NCI-H1105 (cell line): ENCODE measurements at regions not wholly inside any gene's neighbourhood (a gene's known extent, or its start where the extent isn't known, plus 50 kb on each side); places are given as distances from the start of the nearest gene placed in this dataset.

ENCODE experiments used
- DNase-seq: peaks from one replicate; lab custom pipeline; 2025; lab: John Stamatoyannopoulos, UW

GRCh38 chr21:19648391-19648790 lies 1244.8 kb upstream of the TMPRSS15 start:
- no peak for DNase-seq

GRCh38 chr21:19683492-19683891 lies 1279.9 kb upstream of the TMPRSS15 start:
- DNase-seq, result no peak

- DNase-seq, result no peak
These were observed 1280.7 kb upstream of the TMPRSS15 start for GRCh38 chr21:19684328-19684727.

- DNase-seq, result no peak
These were observed 1288.6 kb upstream of the TMPRSS15 start for GRCh38 chr21:19692231-19692630.

- no peak for DNase-seq
These were observed 1292.2 kb upstream of the TMPRSS15 start for GRCh38 chr21:19695796-19696195.

GRCh38 chr21:19700476-19700875 lies 1296.9 kb upstream of the TMPRSS15 start:
- no peak for DNase-seq

GRCh38 chr21:19702726-19703125 lies 1295.5 kb upstream of the NCAM2 start:
- DNase-seq, result no peak

GRCh38 chr21:19704832-19705231 lies 1293.4 kb upstream of the NCAM2 start:
- DNase-seq, result no peak

- no peak for DNase-seq
These were observed 1285.8 kb upstream of the NCAM2 start for GRCh38 chr21:19712441-19712840.

- DNase-seq, result no peak
These were observed 1284.9 kb upstream of the NCAM2 start for GRCh38 chr21:19713313-19713712.

- DNase-seq, result no peak
These were observed 1274.1 kb upstream of the NCAM2 start for GRCh38 chr21:19724081-19724480.

GRCh38 chr21:19731251-19731650 lies 1267.0 kb upstream of the NCAM2 start:
- DNase-seq, result no peak

GRCh38 chr21:19759836-19760235 lies 1238.4 kb upstream of the NCAM2 start:
- DNase-seq, result no peak

GRCh38 chr21:19767546-19767945 lies 1230.7 kb upstream of the NCAM2 start:
- no peak for DNase-seq

GRCh38 chr21:19771881-19772280 lies 1226.3 kb upstream of the NCAM2 start:
- DNase-seq, result no peak

- DNase-seq, result no peak
These were observed 1222.1 kb upstream of the NCAM2 start for GRCh38 chr21:19776076-19776475.

GRCh38 chr21:19781881-19782652 lies 1216.1 kb upstream of the NCAM2 start:
- DNase-seq, result no peak

GRCh38 chr21:19785941-19786340 lies 1212.3 kb upstream of the NCAM2 start:
- DNase-seq, result no peak

- DNase-seq, result no peak
These were observed 1206.2 kb upstream of the NCAM2 start for GRCh38 chr21:19792004-19792403.

- DNase-seq, result no peak
These were observed 1191.0 kb upstream of the NCAM2 start for GRCh38 chr21:19807201-19807600.

- DNase-seq, result no peak
These were observed 1187.4 kb upstream of the NCAM2 start for GRCh38 chr21:19810779-19811178.

GRCh38 chr21:19830446-19830845 lies 1167.8 kb upstream of the NCAM2 start:
- no peak for DNase-seq

- DNase-seq, result no peak
These were observed 1165.7 kb upstream of the NCAM2 start for GRCh38 chr21:19832551-19832950.

GRCh38 chr21:19833082-19833481 lies 1165.1 kb upstream of the NCAM2 start:
- no peak for DNase-seq
